ENCODE measurements at regions not wholly inside any gene's neighbourhood (a gene's known extent, or its start where the extent isn't known, plus 50 kb on each side); places are given as distances from the start of the nearest gene placed in this dataset.

DNA sequence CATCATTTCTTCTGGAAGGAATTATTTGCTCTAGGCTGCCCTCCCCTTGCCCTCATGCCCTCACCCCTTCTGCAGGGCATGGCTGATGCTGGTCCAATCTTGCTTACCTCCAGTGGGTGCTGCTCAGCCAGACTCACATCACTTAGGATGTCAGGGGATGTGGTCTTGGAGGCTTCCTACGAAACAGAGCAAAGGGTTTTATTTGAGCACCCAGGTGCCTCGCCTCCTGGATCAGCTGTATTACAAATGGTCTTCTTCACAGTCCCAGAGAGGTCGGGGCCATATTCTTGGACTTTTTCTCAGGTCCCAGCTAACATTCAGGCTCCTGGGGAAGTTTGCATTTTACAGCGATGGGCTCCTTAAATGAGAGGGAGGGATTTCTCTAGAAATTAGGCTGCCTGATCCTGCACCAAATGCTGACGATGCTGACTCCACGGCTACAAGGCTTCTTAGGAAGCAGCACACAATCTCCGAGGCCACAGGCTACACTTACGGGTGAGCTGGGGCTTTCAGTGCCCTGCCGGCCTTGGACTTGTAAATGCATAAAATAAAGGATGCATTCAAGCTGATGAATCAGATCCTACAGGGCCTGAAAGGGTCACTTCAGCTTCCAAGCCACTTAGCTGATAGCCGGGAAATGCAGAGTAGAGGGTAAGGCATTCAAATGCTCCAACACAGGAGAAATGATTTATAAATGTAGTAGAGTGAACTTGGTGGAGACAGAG is 159.8 kb upstream of the ECI2 start:
- Histone ChIP-seq H3K4me3 (no peak overlapping the region), H3K27me3 (no peaks in the 10 kb centered on the region), H3K36me3 (replicated peaks in 1 of 2; ENCODE audit: insufficient read depth in 1 of 2, low read depth in 2 of 2) (no peaks in the 10 kb centered on the region), H3K9me3 (no peaks in the 10 kb centered on the region), H3K4me1 (no peaks in the 10 kb centered on the region), H3K27ac (no peak overlapping the region)
- TF ChIP-seq POLR2A (IDR thresholded peaks at IDR 0.05) (no peak), CTCF (IDR thresholded peaks at IDR 0.05) (no peak)
- 81 to 85% methylated on average over 6 to 10 of the region's 10 CpGs for WGBS, 2 donors
- no peak for DNase-seq
- intact Hi-C loops (cut with DNase I): no loop called here
- ATAC-seq: no peak

DNA sequence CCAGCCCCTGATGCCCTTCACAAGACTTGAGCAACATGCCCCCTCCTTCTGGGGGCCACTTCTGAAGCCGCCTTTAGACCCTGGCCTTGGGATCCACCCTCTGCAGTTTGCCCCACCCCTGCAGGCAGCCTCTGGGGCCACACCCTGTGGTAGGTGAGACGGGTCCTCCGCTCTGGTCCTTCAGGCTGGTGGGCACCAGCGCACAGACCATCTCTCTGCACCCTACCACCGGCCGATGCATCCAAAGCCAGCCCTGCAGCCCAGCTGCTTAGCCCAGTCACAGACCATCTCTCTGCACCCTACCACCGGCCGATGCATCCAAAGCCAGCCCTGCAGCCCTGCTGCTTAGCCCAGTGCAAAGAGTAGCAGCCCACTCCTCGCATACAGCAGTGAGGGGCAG is 159.3 kb upstream of the ECI2 start:
- WGBS, 2 donors: 50 to 83% methylated on average over 2 to 8 of the region's 9 CpGs
- no peak overlapping the region for H3K4me3 ChIP-seq
- TF ChIP-seq POLR2A (IDR thresholded peaks at IDR 0.05) (no peak), CTCF (IDR thresholded peaks at IDR 0.05) (no peak)
- intact Hi-C loops (cut with DNase I): no loop called here
- no peaks in the 10 kb centered on the region for H3K9me3 ChIP-seq
- ATAC-seq: no peak
- H3K4me1 ChIP-seq: no peaks in the 10 kb centered on the region
- H3K36me3 ChIP-seq (replicated peaks in 1 of 2; ENCODE audit: insufficient read depth in 1 of 2, low read depth in 2 of 2): no peaks in the 10 kb centered on the region
- H3K27me3 ChIP-seq: no peaks in the 10 kb centered on the region
- H3K27ac ChIP-seq: no peak overlapping the region
- DNase-seq: no peak

GRCh38 chr6:4291453-4292403 is 156.4 kb upstream of the ECI2 start:
- WGBS, 2 donors: 53 to 61% methylated on average over 11 of the region's 11 CpGs
- no peak overlapping the region for H3K4me3 ChIP-seq
- no peaks in the 10 kb centered on the region for H3K36me3 ChIP-seq (replicated peaks in 1 of 2; ENCODE audit: insufficient read depth in 1 of 2, low read depth in 2 of 2)
- TF ChIP-seq CTCF (IDR thresholded peaks at IDR 0.05): no peak
- TF ChIP-seq POLR2A (IDR thresholded peaks at IDR 0.05): no peak
- no peaks in the 10 kb centered on the region for H3K27me3 ChIP-seq
- H3K4me1 ChIP-seq: no peaks in the 10 kb centered on the region
- no peaks in the 10 kb centered on the region for H3K9me3 ChIP-seq
- ATAC-seq: no peak
- intact Hi-C loops (cut with DNase I): no loop called here
- DNase-seq: no peak
- H3K27ac ChIP-seq: no peak overlapping the region

DNA sequence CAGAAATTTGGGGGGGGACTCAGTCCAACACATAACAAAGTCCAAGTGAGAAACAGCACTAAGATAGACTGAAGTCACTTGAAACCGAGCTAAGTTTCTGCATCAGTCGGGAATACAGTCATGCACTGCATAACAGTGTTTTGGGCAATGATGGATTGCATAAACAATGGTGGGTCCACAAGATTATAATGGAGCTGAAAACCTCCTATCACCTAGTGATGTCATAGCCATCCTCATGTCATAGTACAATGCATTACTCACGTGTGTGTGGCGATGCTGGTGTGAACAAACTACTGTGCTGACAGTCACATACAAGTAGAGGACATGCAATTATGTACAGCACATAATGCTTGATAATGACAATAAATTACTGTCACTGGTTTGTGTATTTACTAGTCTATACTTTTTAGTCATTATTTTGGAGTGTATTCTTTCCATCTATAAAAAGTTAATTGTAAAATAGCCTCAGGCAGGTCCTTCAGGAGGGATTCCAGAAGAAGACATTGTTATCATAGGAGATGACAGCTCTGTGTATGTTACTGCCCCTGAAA is 154.5 kb upstream of the ECI2 start:
- Histone ChIP-seq H3K9me3 (no peaks in the 10 kb centered on the region), H3K27me3 (no peaks in the 10 kb centered on the region), H3K4me1 (no peaks in the 10 kb centered on the region), H3K27ac (no peak overlapping the region), H3K4me3 (no peak overlapping the region), H3K36me3 (replicated peaks in 1 of 2; ENCODE audit: insufficient read depth in 1 of 2, low read depth in 2 of 2) (no peaks in the 10 kb centered on the region)
- ATAC-seq (no peak), DNase-seq (no peak)
- intact Hi-C loops (cut with DNase I): no loop called here
- TF ChIP-seq POLR2A (IDR thresholded peaks at IDR 0.05) (no peak), CTCF (IDR thresholded peaks at IDR 0.05) (no peak)
- 87 to 93% methylated on average over 4 of the region's 4 CpGs for WGBS, 2 donors

All from body of pancreas (tissue), 4 donors.